ENCODE measurements at regions not wholly inside any gene's neighbourhood (a gene's known extent, or its start where the extent isn't known, plus 50 kb on each side); places are given as distances from the start of the nearest gene placed in this dataset.
"Not testable (repeated sequence)": the region's sequence is repeated elsewhere in the genome, so short reads cannot be mapped to it uniquely, and the experiment has no call there.

DNA sequence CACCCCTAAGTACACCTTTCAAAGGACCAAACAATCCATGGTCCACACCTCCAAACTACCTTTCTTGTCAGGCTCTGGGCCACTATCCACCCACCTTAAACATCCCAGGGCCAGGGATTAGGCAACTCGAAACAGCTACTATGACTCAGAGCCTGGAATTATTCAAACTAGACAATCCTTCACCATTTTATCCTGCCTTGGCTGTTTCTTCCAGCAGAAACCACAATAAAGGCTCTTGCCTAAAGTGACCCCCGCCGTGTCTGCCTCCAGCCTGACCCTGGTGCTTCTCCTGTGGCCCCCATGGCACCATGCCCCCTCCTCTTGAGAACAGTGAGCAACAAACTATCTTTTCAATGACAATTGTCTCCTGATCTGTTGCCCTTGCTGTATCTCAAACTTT, 195.5 kb downstream of the EPM2A start:
- in situ Hi-C loops (cut with HindIII; ENCODE audit: low pct_unique_long_range_greater_than_20kb, low sequenced_read_pairs) = no loop called here
- DNase-seq (ENCODE audit: low read depth, low spot score) = no peak

DNA sequence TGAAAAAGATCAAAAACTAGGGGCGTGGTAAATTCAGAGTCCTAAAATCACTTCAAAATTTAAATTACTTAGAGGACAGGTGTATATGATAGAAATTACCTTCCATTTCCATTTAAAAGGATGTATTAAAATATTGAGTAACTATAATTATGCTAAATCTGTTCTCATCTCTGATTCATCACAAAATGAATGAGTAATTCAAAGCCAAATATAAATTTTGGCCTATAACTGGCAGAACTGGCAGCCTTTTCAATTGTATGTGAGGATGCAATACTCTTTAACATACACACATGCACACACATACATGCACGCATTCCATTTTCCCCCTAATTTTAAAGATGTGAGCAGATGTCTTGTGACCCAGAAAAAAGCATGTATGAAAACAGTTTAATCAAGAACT, 194.6 kb downstream of the EPM2A start:
- in situ Hi-C loops (cut with HindIII; ENCODE audit: low pct_unique_long_range_greater_than_20kb, low sequenced_read_pairs) = no loop called here
- no peak for DNase-seq (ENCODE audit: low read depth, low spot score)

GRCh38 chr6:145544041-145544440, 191.3 kb downstream of the EPM2A start:
- in situ Hi-C loops (cut with HindIII; ENCODE audit: low pct_unique_long_range_greater_than_20kb, low sequenced_read_pairs) = no loop called here
- DNase-seq (ENCODE audit: low read depth, low spot score) = no peak

DNA sequence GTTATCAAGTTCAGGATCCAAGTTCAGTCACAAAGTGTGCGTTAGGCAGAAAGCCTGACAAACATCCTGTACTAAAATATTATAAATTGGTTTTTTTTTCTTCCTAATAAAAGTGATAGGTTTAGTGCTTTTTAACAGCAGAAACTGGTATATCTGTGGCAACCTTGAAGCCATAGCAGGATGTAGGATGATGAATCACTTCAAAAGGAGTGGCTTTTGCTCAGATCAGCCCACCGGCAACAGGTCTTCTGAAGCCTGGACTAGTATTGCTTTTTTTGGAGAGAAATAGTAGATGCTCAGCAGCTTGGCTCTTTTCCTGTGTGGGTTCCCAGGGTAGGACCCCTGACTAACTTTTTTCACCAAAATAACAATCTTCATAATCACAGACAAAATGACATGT, 190.8 kb downstream of the EPM2A start:
- no peak for DNase-seq (ENCODE audit: low read depth, low spot score)
- in situ Hi-C loops (cut with HindIII; ENCODE audit: low pct_unique_long_range_greater_than_20kb, low sequenced_read_pairs) = no loop called here

DNA sequence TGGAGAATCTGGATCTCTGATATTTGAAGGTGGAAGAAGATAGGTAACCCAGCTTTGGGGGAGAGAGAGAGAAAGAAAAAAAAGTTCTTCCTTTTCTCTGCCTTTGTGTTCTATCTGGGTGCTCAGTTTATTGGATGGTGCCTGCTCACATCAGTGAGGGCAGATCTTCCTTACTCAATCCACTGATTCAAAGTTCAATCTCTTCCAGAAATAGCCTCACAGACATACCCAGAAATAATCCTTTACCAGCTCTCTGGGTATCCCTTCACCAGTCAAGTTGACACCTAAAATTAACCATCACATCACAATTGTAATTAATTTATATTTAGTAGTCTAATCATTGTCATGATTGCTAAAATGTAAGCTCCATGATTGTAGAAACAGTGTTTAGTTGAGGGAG, 189.1 kb downstream of the EPM2A start:
- DNase-seq (ENCODE audit: low read depth, low spot score) = no peak
- in situ Hi-C loops (cut with HindIII; ENCODE audit: low pct_unique_long_range_greater_than_20kb, low sequenced_read_pairs) = no loop called here

GRCh38 chr6:145547594-145548335, 187.6 kb downstream of the EPM2A start:
- no peak for DNase-seq (ENCODE audit: low read depth, low spot score)

DNA sequence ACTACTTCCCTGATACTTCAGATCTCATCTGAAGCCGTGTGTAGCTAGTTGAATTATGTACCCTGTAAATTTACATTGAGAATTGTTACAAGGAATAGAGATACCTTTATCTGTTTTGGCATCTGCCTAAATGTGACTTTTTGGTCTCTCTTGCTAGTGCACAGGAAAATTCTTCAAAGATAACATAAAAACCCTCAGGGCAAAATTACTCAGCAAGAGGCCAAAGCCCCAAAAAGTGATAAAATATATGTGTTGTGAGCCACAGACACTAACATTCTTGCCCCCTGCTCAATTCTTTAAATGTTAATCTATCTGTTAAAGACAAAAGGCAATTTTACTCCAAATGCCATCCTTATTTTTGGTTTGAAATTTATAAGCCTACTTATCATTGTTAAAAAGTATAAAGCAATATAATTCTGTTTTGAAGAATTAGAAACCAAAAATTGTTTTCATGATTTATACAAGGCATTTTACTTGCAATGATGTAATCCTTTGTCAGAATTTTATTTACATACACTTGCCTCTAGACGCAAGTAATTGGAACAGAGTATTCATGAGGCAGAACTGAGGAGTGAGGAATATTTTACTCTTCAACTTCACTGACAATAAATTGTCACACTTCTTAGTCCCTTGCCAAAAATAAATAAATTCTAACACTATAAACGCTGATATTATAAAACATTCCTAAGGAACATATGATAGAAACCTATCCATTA, 186.2 kb downstream of the EPM2A start:
- no peak for DNase-seq (ENCODE audit: low read depth, low spot score)
- in situ Hi-C loops (cut with HindIII; ENCODE audit: low pct_unique_long_range_greater_than_20kb, low sequenced_read_pairs) = no loop called here

More at GRCh38 chr6:145547594-145548335, 187.6 kb downstream of the EPM2A start:
- in situ Hi-C loops (cut with HindIII; ENCODE audit: low pct_unique_long_range_greater_than_20kb, low sequenced_read_pairs) = no loop called here

DNA sequence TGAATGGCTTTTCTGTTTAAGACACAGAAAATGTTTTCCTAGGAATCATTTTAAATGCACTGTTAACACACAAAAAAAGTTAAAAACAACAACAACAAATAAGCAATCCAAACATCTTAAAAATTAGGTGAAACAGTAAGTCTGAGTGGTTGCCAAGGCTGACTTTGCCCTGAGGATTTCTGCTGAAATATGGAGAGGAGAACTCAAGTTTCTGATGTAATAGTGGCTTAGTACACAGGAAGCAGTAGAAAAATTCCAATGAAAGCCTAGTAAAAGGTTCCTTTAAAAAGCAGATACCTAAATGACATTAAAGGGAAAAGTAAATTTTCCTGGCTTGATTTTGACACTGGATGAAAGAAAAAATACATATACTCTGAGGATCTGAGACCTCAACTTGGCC, 184.2 kb downstream of the EPM2A start:
- no peak for DNase-seq (ENCODE audit: low read depth, low spot score)
- in situ Hi-C loops (cut with HindIII; ENCODE audit: low pct_unique_long_range_greater_than_20kb, low sequenced_read_pairs) = no loop called here

GRCh38 chr6:145555084-145555483, 180.2 kb downstream of the EPM2A start:
- in situ Hi-C loops (cut with HindIII; ENCODE audit: low pct_unique_long_range_greater_than_20kb, low sequenced_read_pairs) = no loop called here
- no peak for DNase-seq (ENCODE audit: low read depth, low spot score)

DNA sequence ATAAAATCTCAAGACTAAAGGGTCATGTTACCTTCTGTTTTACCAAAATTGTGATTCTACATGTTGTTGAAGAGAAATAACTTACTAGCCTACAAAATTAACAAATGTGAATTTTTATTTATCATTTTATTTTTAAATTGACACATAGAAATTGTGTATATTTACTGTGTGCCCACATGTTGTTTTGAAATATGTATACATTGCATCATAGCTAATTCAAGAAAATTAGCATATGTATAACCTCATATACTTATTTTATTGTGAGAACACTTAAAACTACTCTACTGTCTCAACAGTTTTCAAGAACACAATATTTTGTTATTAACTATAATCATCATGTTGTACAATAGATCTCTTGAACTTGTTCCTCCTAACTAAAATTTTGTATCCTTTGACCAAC, 177.8 kb downstream of the EPM2A start:
- no peak for DNase-seq (ENCODE audit: low read depth, low spot score)
- in situ Hi-C loops (cut with HindIII; ENCODE audit: low pct_unique_long_range_greater_than_20kb, low sequenced_read_pairs) = no loop called here

DNA sequence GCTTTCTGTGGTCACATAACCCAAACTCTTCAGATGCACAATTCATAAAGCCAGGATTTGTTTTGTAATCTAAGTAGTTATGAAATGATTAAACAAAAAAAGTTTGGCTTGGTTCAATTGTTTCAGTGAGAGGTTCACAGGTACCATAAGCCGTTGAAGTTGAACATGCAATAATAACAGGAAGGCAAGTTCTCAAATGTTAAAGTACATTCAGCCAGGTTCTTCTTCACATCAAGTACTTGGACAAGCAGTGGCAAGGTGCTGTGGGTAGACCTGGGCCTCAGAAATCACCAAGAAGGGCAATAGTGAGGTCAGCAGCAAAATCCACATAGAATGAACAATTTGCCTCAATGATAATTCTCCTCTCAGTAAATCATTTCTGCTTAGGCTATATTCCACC, 175.5 kb downstream of the EPM2A start:
- no peak for DNase-seq (ENCODE audit: low read depth, low spot score)
- in situ Hi-C loops (cut with HindIII; ENCODE audit: low pct_unique_long_range_greater_than_20kb, low sequenced_read_pairs) = no loop called here

GRCh38 chr6:145561095-145562072, 173.9 kb downstream of the EPM2A start:
- in situ Hi-C loops (cut with HindIII; ENCODE audit: low pct_unique_long_range_greater_than_20kb, low sequenced_read_pairs) = no loop called here
- DNase-seq (ENCODE audit: low read depth, low spot score) = peak; percentile 88

DNA sequence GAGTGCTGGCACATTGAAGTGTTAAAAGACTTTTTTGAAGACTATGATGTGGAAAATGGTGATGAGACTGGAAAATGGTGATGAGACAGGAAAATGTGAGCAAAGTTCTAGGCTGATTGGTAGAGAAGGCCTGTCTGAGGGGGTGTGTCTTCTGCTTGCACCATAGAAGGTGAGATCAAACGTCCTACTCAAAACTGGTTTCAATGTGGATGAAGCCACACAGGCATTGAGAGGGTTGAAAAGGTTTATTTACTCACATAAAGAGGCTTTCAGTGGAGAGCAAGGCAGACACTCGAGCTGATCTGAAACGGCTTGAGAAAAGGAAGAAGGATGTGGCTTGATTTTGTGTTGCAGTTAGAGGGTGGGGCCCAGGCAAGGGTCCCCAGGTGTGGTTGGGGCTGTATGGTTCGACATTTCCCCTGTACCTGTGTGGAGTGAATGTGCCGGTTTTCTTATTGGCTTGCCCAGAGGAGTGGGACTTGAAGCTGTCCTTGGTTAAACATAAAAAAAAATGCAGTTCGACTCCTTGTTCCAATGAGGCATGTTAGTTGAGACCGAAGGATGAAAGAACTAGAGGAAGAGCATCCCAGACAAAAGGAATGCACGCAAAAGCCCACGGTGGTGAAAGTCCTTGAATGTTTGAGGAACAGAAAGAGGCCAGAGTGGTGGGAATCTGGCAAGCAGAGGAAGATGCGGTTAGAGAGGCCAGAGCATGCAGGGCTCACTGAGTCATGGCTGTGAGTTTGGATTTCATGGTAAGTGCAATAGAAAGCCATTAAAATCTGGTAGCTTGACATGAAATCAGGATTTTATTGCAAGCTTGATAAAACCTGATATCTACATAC, 172.3 kb downstream of the EPM2A start:
- no peak for DNase-seq (ENCODE audit: low read depth, low spot score)
- in situ Hi-C loops (cut with HindIII; ENCODE audit: low pct_unique_long_range_greater_than_20kb, low sequenced_read_pairs) = no loop called here

- in situ Hi-C loops (cut with HindIII; ENCODE audit: low pct_unique_long_range_greater_than_20kb, low sequenced_read_pairs) = no loop called here
- DNase-seq (ENCODE audit: low read depth, low spot score) = no peak
These were observed 170.8 kb downstream of the EPM2A start for GRCh38 chr6:145564553-145564952.

DNA sequence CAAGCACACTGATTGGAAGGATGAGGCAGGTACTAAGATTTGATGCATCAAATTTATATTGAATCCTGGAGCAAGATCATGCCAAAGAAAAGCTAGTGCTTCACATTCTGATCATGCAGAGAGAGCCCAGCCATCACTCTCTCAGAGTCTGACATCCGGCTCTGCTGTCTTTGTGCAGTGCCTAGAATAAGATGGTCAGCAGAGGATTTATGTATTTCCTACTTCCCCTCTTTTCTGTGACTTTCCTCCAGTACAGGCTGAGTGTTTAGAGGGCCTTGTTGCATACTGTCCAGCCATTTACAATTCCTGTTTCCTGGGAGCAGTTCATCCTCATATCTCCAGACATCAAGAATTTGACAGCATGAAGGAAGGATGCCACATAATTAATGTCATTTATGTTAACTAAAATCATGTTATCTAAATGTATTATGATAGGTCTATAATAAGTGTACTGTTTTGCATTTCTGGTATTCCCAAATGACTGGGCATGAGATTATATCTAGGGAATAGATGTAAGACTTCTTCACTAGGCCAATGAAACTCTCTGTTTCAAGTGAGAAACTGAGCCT, 167.6 kb downstream of the EPM2A start:
- in situ Hi-C loops (cut with HindIII; ENCODE audit: low pct_unique_long_range_greater_than_20kb, low sequenced_read_pairs) = no loop called here
- no peak for DNase-seq (ENCODE audit: low read depth, low spot score)

GRCh38 chr6:145569140-145569539, 166.2 kb downstream of the EPM2A start:
- in situ Hi-C loops (cut with HindIII; ENCODE audit: low pct_unique_long_range_greater_than_20kb, low sequenced_read_pairs) = no loop called here
- no peak for DNase-seq (ENCODE audit: low read depth, low spot score)

DNA sequence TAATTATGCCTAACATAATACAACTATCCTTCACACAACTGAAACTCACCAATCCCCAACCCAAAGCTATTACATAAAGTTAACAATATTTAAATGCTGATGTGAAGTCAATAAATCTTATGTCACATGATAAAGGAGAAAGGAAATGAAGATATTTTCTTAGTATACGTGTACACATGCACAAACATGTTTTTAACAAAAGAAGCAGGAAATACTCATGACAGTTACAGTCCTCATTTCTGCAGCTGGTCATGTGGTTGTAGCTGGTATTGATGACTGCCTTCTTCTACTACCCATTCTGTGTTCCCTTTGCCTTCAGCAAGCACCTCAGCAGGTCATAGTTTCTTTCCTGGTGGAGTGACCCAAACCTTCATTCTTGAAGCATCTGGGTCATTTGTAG, 165.0 kb downstream of the EPM2A start:
- in situ Hi-C loops (cut with HindIII; ENCODE audit: low pct_unique_long_range_greater_than_20kb, low sequenced_read_pairs); DNase-seq (ENCODE audit: low read depth, low spot score): not testable (repeated sequence)
